ENCODE measurements at regions not wholly inside any gene's neighbourhood (a gene's known extent, or its start where the extent isn't known, plus 50 kb on each side); places are given as distances from the start of the nearest gene placed in this dataset.

GRCh38 chr4:112895811-112896608, 153.4 kb upstream of the ANK2 start:
- TF ChIP-seq CTCF (conservative IDR thresholded peaks at IDR 0.05), result no peak
- Histone ChIP-seq H3K9me3 (ENCODE audit: control insufficient read depth, low read length) (no peaks in the 10 kb centered on the region), H3K27ac (ENCODE audit: low read depth, low read length) (peak overlapping the region; percentile 82), H3K9ac (ENCODE audit: extremely low read depth, low read length, poor library complexity, severe bottlenecking) (peak overlapping the region; percentile 11), H3K36me3 (ENCODE audit: control insufficient read depth, insufficient read depth, low read length) (no peaks in the 10 kb centered on the region), H3K4me1 (ENCODE audit: control insufficient read depth, insufficient read depth, low read length) (peaks cover 14% of the 10 kb centered on the region), H3K27me3 (ENCODE audit: control insufficient read depth, insufficient read depth, low read length, poor library complexity, severe bottlenecking) (no peaks in the 10 kb centered on the region), H3K4me3 (ENCODE audit: low read length) (peak overlapping the region; percentile 10)
- DNase-seq, result peak; percentile 69
- H3K4me1 Mint-ChIP-seq, result peaks cover 37% of the 10 kb centered on the region
- H3K27ac Mint-ChIP-seq, result peak overlapping the region; percentile 45
- no peak overlapping the region for H3K4me3 Mint-ChIP-seq
- H3K9me3 Mint-ChIP-seq, result no peaks in the 10 kb centered on the region
- H3K36me3 Mint-ChIP-seq (ENCODE audit: low read depth), result peaks cover 4% of the 10 kb centered on the region
- WGBS, 2 experiments (ENCODE audit: insufficient coverage in 1 of 2, insufficient read length in 1 of 2), result 60 to 64% methylated on average over 3 to 4 of the region's 4 CpGs
- H3K27me3 Mint-ChIP-seq (ENCODE audit: insufficient read depth), result no peaks in the 10 kb centered on the region

- peak overlapping the region; percentile 82 for H3K27ac ChIP-seq (ENCODE audit: low read depth, low read length)
- no peak for TF ChIP-seq CTCF (conservative IDR thresholded peaks at IDR 0.05)
- H3K27me3 ChIP-seq (ENCODE audit: control insufficient read depth, insufficient read depth, low read length, poor library complexity, severe bottlenecking), result no peaks in the 10 kb centered on the region
- no peaks in the 10 kb centered on the region for H3K27me3 Mint-ChIP-seq (ENCODE audit: insufficient read depth)
- peak overlapping the region; percentile 10 for H3K4me3 ChIP-seq (ENCODE audit: low read length)
- H3K9ac ChIP-seq (ENCODE audit: extremely low read depth, low read length, poor library complexity, severe bottlenecking), result no peak overlapping the region
- no peak overlapping the region for H3K4me3 Mint-ChIP-seq
- H3K36me3 ChIP-seq (ENCODE audit: control insufficient read depth, insufficient read depth, low read length), result no peaks in the 10 kb centered on the region
- peaks cover 14% of the 10 kb centered on the region for H3K4me1 ChIP-seq (ENCODE audit: control insufficient read depth, insufficient read depth, low read length)
- no peak for DNase-seq
- H3K9me3 Mint-ChIP-seq, result no peaks in the 10 kb centered on the region
- H3K9me3 ChIP-seq (ENCODE audit: control insufficient read depth, low read length), result no peaks in the 10 kb centered on the region
- H3K27ac Mint-ChIP-seq, result peak overlapping the region; percentile 45
- 81 to 83% methylated on average over 9 of the region's 9 CpGs for WGBS, 2 experiments (ENCODE audit: insufficient coverage in 1 of 2, insufficient read length in 1 of 2)
- peaks cover 4% of the 10 kb centered on the region for H3K36me3 Mint-ChIP-seq (ENCODE audit: low read depth)
- H3K4me1 Mint-ChIP-seq, result peaks cover 38% of the 10 kb centered on the region
These were observed 152.8 kb upstream of the ANK2 start for GRCh38 chr4:112896609-112897190.

- no peaks in the 10 kb centered on the region for H3K9me3 Mint-ChIP-seq
- TF ChIP-seq CTCF (conservative IDR thresholded peaks at IDR 0.05), result peak; percentile 52
- Histone ChIP-seq H3K9ac (ENCODE audit: extremely low read depth, low read length, poor library complexity, severe bottlenecking) (no peak overlapping the region), H3K36me3 (ENCODE audit: control insufficient read depth, insufficient read depth, low read length) (no peaks in the 10 kb centered on the region), H3K4me1 (ENCODE audit: control insufficient read depth, insufficient read depth, low read length) (peaks cover 14% of the 10 kb centered on the region), H3K9me3 (ENCODE audit: control insufficient read depth, low read length) (no peaks in the 10 kb centered on the region), H3K27ac (ENCODE audit: low read depth, low read length) (peak overlapping the region; percentile 82), H3K4me3 (ENCODE audit: low read length) (no peak overlapping the region), H3K27me3 (ENCODE audit: control insufficient read depth, insufficient read depth, low read length, poor library complexity, severe bottlenecking) (no peaks in the 10 kb centered on the region)
- H3K27ac Mint-ChIP-seq, result no peak overlapping the region
- no peak overlapping the region for H3K4me3 Mint-ChIP-seq
- H3K4me1 Mint-ChIP-seq, result peaks cover 39% of the 10 kb centered on the region
- peaks cover 4% of the 10 kb centered on the region for H3K36me3 Mint-ChIP-seq (ENCODE audit: low read depth)
- 51% methylated on average over 2 of the region's 2 CpGs; no CpG with 5 or more reads in 1 of the 2 experiments for WGBS, 2 experiments (ENCODE audit: insufficient coverage in 1 of 2, insufficient read length in 1 of 2)
- no peak for DNase-seq
- no peaks in the 10 kb centered on the region for H3K27me3 Mint-ChIP-seq (ENCODE audit: insufficient read depth)
These were observed 151.9 kb upstream of the ANK2 start for GRCh38 chr4:112897543-112897942.

Data from endodermal cell (in vitro differentiated cells).